ENCODE measurements at regions not wholly inside any gene's neighbourhood (a gene's known extent, or its start where the extent isn't known, plus 50 kb on each side); places are given as distances from the start of the nearest gene placed in this dataset.

DNA sequence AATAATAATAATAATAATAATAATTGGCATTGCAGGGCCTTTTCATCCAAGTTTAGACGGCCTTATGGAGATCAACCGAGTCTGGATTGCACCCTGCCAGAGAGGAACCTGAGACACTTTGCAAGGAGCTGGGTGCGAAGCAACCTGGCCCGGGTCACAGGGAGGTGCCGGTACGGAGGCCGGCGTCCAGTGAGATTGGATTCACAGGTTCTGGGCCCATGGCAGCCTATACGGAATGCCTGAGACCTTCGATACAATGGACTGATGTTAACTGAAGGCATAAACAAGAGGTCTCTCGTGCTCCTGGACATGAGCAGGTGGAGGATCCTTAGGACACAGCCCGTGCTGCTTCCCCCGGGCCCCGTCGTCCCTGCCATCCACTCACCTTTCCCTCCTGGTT is 416.5 kb upstream of the SALL3 start:
- in situ Hi-C loops (cut with MboI; ENCODE audit: low sequenced_read_pairs) = no loop called here
- no peaks in the 10 kb centered on the region for H3K27me3 ChIP-seq (ENCODE audit: low read depth)
- H3K4me3 ChIP-seq = no peak overlapping the region
- no peaks in the 10 kb centered on the region for H3K36me3 ChIP-seq (replicated peaks)
- DNase-seq (ENCODE audit: low spot score in 2 of 2) = no peak
- H3K4me1 ChIP-seq = no peaks in the 10 kb centered on the region
- no peaks in the 10 kb centered on the region for H3K9me3 ChIP-seq

DNA sequence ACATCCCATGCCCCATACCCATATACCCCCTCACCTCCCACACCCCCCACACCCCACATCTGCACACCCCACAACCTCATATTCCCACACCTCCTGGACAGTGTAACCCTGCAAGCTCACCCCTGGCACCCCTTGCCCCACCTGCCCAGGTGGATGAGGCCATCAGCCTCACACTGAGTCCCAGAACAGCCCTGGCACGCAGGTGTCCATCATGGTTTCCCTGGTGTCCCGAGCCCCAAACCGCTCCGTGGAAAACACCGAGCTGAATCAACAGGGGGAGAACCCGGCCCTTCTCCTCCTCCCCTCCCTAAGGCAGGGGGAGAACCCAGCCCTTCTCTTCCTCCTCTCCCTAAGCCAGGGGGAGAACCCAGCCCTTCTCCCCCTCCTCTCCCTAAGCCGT is 415.6 kb upstream of the SALL3 start:
- in situ Hi-C loops (cut with MboI; ENCODE audit: low sequenced_read_pairs) = no loop called here
- Histone ChIP-seq H3K36me3 (replicated peaks) (no peaks in the 10 kb centered on the region), H3K4me3 (no peak overlapping the region), H3K4me1 (no peaks in the 10 kb centered on the region), H3K27me3 (ENCODE audit: low read depth) (no peaks in the 10 kb centered on the region), H3K9me3 (no peaks in the 10 kb centered on the region)
- no peak for DNase-seq (ENCODE audit: low spot score in 2 of 2)

DNA sequence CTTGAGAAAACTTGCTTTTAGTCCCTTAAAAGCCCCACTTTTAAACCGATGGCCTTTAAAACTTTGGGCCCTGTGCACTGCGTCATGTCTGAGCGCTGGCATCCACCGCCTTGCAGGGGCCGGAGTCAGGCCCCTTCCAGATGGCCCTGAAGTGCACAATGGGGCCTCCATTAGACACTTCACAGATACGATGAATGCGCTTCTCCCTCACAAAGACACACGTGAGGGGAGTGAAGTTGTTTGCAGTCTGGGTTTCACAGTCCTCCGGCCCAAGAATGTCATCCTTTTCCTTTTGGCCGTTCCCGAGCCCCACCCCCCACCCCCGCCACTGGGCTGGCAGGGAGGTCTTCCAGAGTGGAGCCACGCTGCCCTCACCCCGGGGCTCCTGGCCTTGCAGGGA is 415.1 kb upstream of the SALL3 start:
- H3K4me3 ChIP-seq = no peak overlapping the region
- no peaks in the 10 kb centered on the region for H3K9me3 ChIP-seq
- in situ Hi-C loops (cut with MboI; ENCODE audit: low sequenced_read_pairs) = no loop called here
- no peaks in the 10 kb centered on the region for H3K36me3 ChIP-seq (replicated peaks)
- H3K4me1 ChIP-seq = no peaks in the 10 kb centered on the region
- no peak for DNase-seq (ENCODE audit: low spot score in 2 of 2)
- no peaks in the 10 kb centered on the region for H3K27me3 ChIP-seq (ENCODE audit: low read depth)

DNA sequence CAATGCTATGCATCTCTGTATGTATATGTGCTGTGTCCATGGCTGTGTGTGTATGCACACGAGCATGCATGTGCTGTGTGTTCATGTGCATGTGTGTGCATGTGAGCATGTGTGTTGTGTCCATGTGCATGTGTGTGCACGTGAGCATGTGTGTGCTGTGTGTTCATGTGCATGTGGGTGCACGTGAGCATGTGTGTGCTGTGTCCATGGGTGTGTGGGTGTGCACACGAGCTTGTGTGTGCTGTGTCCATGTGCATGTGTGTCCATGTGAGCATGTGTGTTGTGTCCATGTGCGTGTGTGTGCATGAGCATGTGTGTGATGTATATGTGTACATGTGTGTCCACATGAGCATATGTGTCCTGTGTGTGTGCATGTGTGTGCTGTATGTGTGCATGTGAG is 414.4 kb upstream of the SALL3 start:
- H3K9me3 ChIP-seq = no peaks in the 10 kb centered on the region
- no peak overlapping the region for H3K4me3 ChIP-seq
- no peaks in the 10 kb centered on the region for H3K4me1 ChIP-seq
- in situ Hi-C loops (cut with MboI; ENCODE audit: low sequenced_read_pairs) = no loop called here
- DNase-seq (ENCODE audit: low spot score in 2 of 2) = no peak
- no peaks in the 10 kb centered on the region for H3K27me3 ChIP-seq (ENCODE audit: low read depth)
- H3K36me3 ChIP-seq (replicated peaks) = no peaks in the 10 kb centered on the region

DNA sequence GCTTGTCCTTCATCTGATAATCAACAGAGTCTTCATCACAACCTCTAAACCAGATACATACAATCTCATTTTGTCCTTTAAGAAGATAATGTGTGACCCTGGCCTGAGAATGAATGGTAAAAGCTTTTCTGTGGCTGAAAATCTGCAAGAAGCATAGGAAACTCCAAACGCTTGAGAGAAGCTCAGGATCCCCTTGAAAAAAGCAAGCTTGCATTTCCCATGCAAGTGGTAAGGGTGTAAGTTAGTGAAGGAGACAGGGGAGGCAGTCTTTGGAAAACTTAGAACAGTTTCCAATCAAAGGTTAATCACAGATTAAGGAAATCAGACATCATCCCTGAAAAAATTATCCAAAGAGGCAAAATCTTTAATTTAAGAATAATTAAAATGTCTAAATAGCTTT is 413.6 kb upstream of the SALL3 start:
- no peaks in the 10 kb centered on the region for H3K36me3 ChIP-seq (replicated peaks)
- in situ Hi-C loops (cut with MboI; ENCODE audit: low sequenced_read_pairs) = no loop called here
- DNase-seq (ENCODE audit: low spot score in 2 of 2) = no peak
- no peaks in the 10 kb centered on the region for H3K4me1 ChIP-seq
- H3K27me3 ChIP-seq (ENCODE audit: low read depth) = no peaks in the 10 kb centered on the region
- no peaks in the 10 kb centered on the region for H3K9me3 ChIP-seq
- no peak overlapping the region for H3K4me3 ChIP-seq

DNA sequence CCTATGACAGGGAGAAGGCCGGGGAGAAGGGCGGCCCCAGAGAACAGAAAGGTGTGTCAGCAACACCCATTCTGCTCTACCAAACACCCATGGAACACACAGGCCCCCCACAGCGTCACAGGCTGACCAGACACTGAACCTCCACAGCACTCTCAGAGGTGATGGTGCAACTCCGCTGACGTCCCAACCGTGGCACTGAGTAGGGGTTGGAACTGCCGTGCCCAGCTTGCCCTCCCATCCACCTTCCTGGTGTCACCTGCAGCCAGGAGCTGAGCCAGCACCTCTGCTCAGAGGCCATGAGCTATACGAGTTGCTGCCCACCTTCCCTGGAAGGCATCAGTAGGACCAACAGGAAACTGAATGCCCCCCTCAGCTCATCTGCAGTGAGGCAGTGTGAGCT is 412.9 kb upstream of the SALL3 start:
- H3K9me3 ChIP-seq = no peaks in the 10 kb centered on the region
- no peak for DNase-seq (ENCODE audit: low spot score in 2 of 2)

DNA sequence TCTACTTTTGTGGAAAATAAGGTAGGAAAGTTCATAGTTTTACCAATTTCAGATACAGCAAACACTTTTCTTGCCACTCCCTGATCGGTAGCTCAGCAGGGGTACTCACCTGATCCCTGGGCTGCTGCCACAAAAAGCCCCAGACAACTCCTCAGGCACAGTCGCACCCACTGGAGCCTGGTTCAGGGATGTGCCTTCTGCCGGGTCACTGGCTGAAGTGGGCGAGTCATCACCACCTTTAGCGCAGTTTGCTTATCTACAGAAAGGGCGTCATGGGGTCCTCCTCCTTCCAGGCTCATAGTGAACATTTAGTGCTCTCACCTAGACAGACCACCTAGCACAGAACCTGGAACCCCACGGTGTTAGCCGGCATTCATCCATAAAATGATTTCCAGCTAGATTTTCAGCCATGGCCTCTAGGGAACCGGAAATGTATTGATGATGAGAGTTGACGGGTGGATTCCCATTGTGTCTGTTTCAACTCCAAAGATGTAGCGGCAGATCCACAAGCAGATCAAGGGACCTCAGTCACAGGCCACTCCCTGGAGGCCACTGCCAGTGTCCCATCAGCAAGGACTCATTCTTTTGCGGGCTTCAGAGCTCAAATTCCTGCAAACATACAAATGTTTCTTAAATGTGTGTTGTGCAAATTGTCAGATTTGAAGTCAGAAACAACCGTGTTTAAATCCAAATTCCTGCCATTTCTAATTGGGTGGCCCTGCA is 408.4 kb upstream of the SALL3 start:
- Histone ChIP-seq H3K27me3 (ENCODE audit: low read depth) (no peaks in the 10 kb centered on the region), H3K4me3 (no peak overlapping the region), H3K36me3 (replicated peaks) (no peaks in the 10 kb centered on the region), H3K9me3 (peaks cover 2% of the 10 kb centered on the region; the same call in 1 of the 2 replicates), H3K4me1 (no peaks in the 10 kb centered on the region)
- in situ Hi-C loops (cut with MboI; ENCODE audit: low sequenced_read_pairs) = no loop called here
- no peak for DNase-seq (ENCODE audit: low spot score in 2 of 2)

More for the DNA sequence above, 412.9 kb upstream of the SALL3 start:
- Histone ChIP-seq H3K27me3 (ENCODE audit: low read depth) (no peaks in the 10 kb centered on the region), H3K36me3 (replicated peaks) (no peaks in the 10 kb centered on the region), H3K4me1 (no peaks in the 10 kb centered on the region), H3K4me3 (no peak overlapping the region)
- in situ Hi-C loops (cut with MboI; ENCODE audit: low sequenced_read_pairs) = no loop called here

DNA sequence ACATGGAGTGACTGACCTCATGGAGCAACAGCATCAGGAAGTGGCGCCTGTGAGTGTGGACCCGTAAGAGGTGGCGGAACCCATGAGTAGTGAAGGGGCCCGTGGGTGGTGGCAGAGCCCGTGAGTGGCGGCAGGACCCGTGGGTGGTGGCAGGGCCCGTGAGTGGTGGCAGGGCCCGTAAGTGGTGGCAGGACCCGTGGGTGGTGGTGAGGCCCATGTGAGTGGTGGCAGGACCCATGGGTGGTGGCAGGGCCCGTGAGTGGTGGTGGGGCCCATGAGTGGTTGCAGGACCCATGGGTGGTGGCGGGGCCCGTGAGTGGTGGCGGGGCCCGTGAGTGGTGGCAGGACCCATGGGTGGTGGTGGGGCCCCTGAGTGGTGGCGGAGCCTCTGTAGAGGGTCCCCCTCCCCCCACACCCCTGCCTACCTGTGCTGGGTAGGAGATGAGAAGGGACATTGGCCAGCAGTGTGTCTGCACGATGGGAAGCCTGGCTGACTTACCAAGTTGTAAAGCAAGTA is 407.7 kb upstream of the SALL3 start:
- Histone ChIP-seq H3K36me3 (replicated peaks) (no peaks in the 10 kb centered on the region), H3K9me3 (peaks cover 2% of the 10 kb centered on the region; the same call in 1 of the 2 replicates), H3K4me1 (no peaks in the 10 kb centered on the region), H3K4me3 (no peak overlapping the region), H3K27me3 (ENCODE audit: low read depth) (no peaks in the 10 kb centered on the region)
- DNase-seq (ENCODE audit: low spot score in 2 of 2) = no peak
- in situ Hi-C loops (cut with MboI; ENCODE audit: low sequenced_read_pairs) = no loop called here

DNA sequence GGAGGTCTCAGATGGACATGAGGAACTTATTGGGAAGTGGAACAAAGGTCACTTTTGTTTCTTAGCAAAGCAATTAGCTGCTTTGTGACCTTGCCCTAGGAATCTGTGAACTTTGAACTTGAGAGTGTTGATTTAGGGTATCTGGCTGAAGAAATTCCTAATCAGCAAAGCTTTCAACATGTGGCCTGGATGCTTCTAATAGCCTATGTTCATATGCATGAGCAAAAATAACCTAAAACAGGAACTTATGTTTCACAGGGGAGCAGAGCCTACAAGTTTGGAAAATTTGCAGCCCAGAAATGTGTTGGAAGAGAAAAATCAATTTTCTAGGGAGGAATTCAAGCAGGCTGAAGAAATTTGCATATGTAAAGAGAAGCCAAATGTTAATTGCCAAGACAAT is 405.8 kb upstream of the SALL3 start:
- no peak for DNase-seq (ENCODE audit: low spot score in 2 of 2)
- in situ Hi-C loops (cut with MboI; ENCODE audit: low sequenced_read_pairs) = no loop called here
- no peaks in the 10 kb centered on the region for H3K4me1 ChIP-seq

DNA sequence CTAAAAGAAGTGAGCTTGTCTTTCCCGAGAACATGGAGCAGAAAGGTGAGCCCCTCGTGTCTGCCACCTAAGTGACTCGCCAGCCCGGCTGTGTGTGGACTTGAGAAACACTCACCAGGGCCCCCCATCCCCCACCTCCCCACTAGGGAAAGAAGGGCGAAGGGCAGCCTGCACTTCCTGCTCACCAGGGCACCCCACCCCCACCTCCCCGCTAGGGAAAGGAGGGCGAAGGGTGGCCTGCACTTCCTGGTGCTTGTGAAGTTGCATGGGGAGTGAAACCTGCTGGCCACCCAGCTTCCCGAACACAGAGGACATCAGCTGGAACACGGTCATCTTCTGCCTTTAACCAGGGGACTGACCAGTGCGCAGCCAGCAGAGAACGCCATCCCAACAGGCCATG is 402.7 kb upstream of the SALL3 start:
- DNase-seq (ENCODE audit: low spot score in 2 of 2) = no peak
- no peak overlapping the region for H3K4me3 ChIP-seq
- no peaks in the 10 kb centered on the region for H3K27me3 ChIP-seq (ENCODE audit: low read depth)
- in situ Hi-C loops (cut with MboI; ENCODE audit: low sequenced_read_pairs) = no loop called here
- no peaks in the 10 kb centered on the region for H3K4me1 ChIP-seq
- peaks cover 2% of the 10 kb centered on the region; the same call in 1 of the 2 replicates for H3K9me3 ChIP-seq
- H3K36me3 ChIP-seq (replicated peaks) = no peaks in the 10 kb centered on the region

More for the DNA sequence above, 405.8 kb upstream of the SALL3 start:
- no peaks in the 10 kb centered on the region for H3K27me3 ChIP-seq (ENCODE audit: low read depth)
- no peaks in the 10 kb centered on the region for H3K36me3 ChIP-seq (replicated peaks)
- no peak overlapping the region for H3K4me3 ChIP-seq
- H3K9me3 ChIP-seq = peaks cover 2% of the 10 kb centered on the region; the same call in 1 of the 2 replicates

DNA sequence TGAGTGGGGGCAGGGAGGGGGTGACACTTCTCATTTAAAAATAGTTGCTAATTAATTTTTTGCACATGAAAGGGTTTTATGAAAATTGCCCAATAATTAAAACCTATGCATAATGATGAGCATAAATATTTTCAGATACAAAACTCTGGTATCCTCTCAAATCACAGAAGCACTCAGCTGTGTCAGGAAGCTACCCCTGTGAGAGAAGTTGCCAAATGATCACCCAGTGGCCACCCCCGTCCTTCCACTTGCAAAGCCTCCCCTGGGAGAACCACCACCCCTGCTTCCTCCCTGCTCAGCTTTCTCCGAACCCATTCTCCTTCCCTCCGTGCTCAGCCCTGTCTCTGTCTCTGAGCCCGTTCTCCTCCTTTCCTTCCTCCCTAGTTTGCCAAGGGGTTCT is 400.2 kb upstream of the SALL3 start:
- Histone ChIP-seq H3K9me3 (no peaks in the 10 kb centered on the region), H3K4me1 (no peaks in the 10 kb centered on the region), H3K36me3 (replicated peaks) (no peaks in the 10 kb centered on the region), H3K27me3 (ENCODE audit: low read depth) (no peaks in the 10 kb centered on the region), H3K4me3 (no peak overlapping the region)
- no peak for DNase-seq (ENCODE audit: low spot score in 2 of 2)
- in situ Hi-C loops (cut with MboI; ENCODE audit: low sequenced_read_pairs) = no loop called here

DNA sequence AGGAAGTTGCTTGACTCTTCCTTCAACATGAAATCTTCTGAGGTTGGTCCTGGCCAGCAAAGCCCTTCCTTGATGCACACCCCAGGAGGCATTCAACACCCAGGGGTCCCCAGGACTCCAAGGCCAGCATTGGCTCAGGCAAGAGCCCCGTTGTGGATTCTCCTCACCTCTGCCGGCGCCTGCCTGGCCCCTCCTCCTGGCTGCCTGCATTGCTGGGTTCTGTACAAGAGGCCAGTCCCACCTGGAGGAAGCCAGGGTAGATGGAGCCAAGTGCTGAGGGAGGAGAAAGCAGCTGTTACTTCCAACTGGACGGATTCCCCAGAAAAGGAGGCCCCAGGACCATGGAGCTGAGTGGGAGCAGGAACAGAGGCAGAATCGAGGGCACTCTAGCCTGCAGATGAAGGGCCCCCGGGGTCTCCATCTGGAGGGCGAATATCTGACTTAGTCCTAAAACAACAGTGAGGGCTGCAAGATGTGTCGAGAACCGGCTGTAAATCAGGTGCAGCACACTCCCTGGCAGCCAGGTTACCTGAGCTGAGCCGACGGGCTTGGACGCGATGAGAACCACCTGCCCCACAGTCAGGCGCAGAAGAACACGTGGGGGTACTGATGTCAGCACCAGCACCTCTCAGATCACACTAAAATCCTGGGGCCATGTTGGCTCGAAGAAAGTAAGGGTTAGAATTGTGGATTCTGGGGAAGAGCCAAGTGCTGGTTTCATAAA is 399.6 kb upstream of the SALL3 start:
- in situ Hi-C loops (cut with MboI; ENCODE audit: low sequenced_read_pairs) = no loop called here
- Histone ChIP-seq H3K4me1 (no peaks in the 10 kb centered on the region), H3K9me3 (no peaks in the 10 kb centered on the region), H3K27me3 (ENCODE audit: low read depth) (no peaks in the 10 kb centered on the region), H3K4me3 (no peak overlapping the region), H3K36me3 (replicated peaks) (no peaks in the 10 kb centered on the region)
- DNase-seq (ENCODE audit: low spot score in 2 of 2) = no peak

DNA sequence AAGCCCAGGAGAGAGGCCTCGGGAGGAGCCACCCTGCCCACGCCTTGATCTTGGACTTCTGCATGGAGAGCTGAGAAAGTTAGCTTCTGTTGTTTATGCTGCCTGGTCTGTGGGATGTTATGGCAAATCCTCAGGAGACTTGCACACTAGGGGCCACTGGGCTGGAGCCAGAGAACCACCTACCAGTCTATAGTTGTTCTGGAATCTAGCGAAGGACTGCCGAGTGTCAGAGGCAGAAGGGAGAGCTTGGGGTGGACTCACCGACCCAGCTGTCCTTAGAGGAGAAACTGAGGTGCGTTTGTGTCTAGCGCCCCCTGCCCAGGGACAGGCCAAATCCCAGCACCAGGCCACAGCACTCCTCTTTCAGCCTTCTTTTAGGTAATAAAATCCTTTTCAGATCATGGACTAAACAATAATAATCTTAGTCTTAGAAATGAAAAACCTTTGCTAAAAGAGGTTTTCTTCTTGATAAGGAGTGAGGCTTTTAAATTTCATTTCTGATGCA is 398.7 kb upstream of the SALL3 start:
- Histone ChIP-seq H3K36me3 (replicated peaks) (no peaks in the 10 kb centered on the region), H3K4me3 (no peak overlapping the region), H3K27me3 (ENCODE audit: low read depth) (no peaks in the 10 kb centered on the region), H3K4me1 (no peaks in the 10 kb centered on the region), H3K9me3 (no peaks in the 10 kb centered on the region)
- DNase-seq (ENCODE audit: low spot score in 2 of 2) = no peak
- in situ Hi-C loops (cut with MboI; ENCODE audit: low sequenced_read_pairs) = no loop called here

DNA sequence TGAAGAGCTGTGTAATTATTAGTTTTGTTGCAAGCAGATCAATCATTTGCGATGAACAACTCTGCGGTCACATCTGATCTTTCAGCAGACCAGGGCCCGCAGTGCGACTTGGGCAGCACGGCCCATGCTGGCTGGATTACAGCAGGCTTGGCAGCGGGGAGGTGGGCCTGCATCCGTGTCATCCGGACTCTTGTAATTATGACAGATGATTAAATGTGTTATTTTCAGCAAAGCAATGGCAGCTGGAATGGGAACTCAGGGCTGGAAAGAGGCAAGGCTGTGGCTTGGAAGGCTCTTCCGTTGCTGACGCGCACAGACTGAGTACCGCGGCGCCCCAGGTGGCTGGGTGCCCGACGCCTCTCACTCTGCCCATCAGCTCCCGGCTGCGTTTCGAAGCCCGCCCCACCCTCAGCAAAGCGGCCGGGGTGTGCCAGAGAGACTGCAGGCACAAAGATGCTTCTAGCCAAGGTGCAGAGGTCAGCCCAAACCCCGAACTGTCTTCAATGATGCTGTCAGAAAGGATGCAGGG is 397.4 kb upstream of the SALL3 start:
- Histone ChIP-seq H3K9me3 (no peaks in the 10 kb centered on the region), H3K4me3 (no peak overlapping the region), H3K36me3 (replicated peaks) (no peaks in the 10 kb centered on the region), H3K4me1 (no peaks in the 10 kb centered on the region), H3K27me3 (ENCODE audit: low read depth) (no peaks in the 10 kb centered on the region)
- DNase-seq (ENCODE audit: low spot score in 2 of 2) = no peak
- in situ Hi-C loops (cut with MboI; ENCODE audit: low sequenced_read_pairs) = no loop called here
